Vagina (tissue), 2 donors: ENCODE measurements at regions not wholly inside any gene's neighbourhood (a gene's known extent, or its start where the extent isn't known, plus 50 kb on each side); places are given as distances from the start of the nearest gene placed in this dataset.
A peak's percentile ranks its signal among the peaks of the same experiment; 100 is the strongest.

Experiments used
- DNase-seq, 2 donors: peaks; one replicate each; pipeline ENCODE4 v3.0.0-alpha.2; 2017; ENCODE audit errors: extremely low spot score in 2 of 2
- H3K27ac ChIP-seq: fragments of 200-600 bp; sonication (generic); one replicate; pipeline ENCODE4 v1.5.1; 2019
- H3K27me3 ChIP-seq: fragments of 200-600 bp; sonication (generic); one replicate; pipeline ENCODE4 v1.5.1; 2019
- H3K36me3 ChIP-seq, 2 donors: fragments of 200-600 bp; sonication (generic); one replicate each; pipeline ENCODE4 v1.5.1; 2017 to 2019
- H3K4me1 ChIP-seq: fragments of 200-600 bp; sonication (generic); one replicate; pipeline ENCODE4 v1.5.1; 2019
- H3K4me3 ChIP-seq, 2 donors: fragments of 200-600 bp; sonication (generic); 1 replicate in 1 of 2; 2 replicates in 1 of 2; pipeline ENCODE4 v1.5.1; 2016 to 2019
- H3K9me3 ChIP-seq: fragments of 200-600 bp; sonication (generic); one replicate; pipeline ENCODE4 v1.5.1; 2019
- CTCF ChIP-seq, 3 experiments: fragments of 450-650 bp in 2 of 3; fragments of 200-600 bp in 1 of 3; sonication (generic) in 1 of 3; IDR thresholded peaks; one replicate each; pipeline ENCODE4 v1.5.1; 2017 to 2019; ENCODE audit warnings: antibody characterized with exemption in 3 of 3, mild to moderate bottlenecking in 2 of 3, moderate library complexity in 2 of 3
- POLR2A ChIP-seq, 2 donors: fragments of 450-650 bp; IDR thresholded peaks; one replicate each; pipeline ENCODE4 v1.6.1; 2017; ENCODE audit warnings: antibody characterized with exemption in 2 of 2, mild to moderate bottlenecking in 2 of 2, moderate library complexity in 2 of 2
- POLR2AphosphoS5 ChIP-seq, 2 donors: sonication (generic); formaldehyde crosslinking; IDR thresholded peaks; one replicate each; pipeline ENCODE4 v1.9.0; 2017; ENCODE audit warnings: antibody characterized with exemption in 2 of 2, mild to moderate bottlenecking in 2 of 2, low read depth in 1 of 2; ENCODE audit not compliant: insufficient read depth in 1 of 2
- intact Hi-C: fragments of 100-400 bp; cut with DNase I; formaldehyde crosslinking; loops from one replicate; pipeline ENCODE4 v1.15.1; 2023

GRCh38 chr9:93852728-93853127, 102.4 kb downstream of the BARX1 start:
- DNase-seq, result no peak
- intact Hi-C loops, result no loop called here
- Histone ChIP-seq H3K4me1 (no peaks in the 10 kb centered on the region), H3K27ac (no peak overlapping the region), H3K9me3 (no peaks in the 10 kb centered on the region), H3K36me3 (no peaks in the 10 kb centered on the region), H3K4me3 (no peak overlapping the region), H3K27me3 (no peaks in the 10 kb centered on the region)
- TF ChIP-seq POLR2AphosphoS5 (IDR thresholded peaks at IDR 0.05; ENCODE audit: insufficient read depth in 1 of 2, low read depth in 1 of 2) (no peak), CTCF (IDR thresholded peaks at IDR 0.05) (no peak), POLR2A (IDR thresholded peaks at IDR 0.05) (no peak)

- no peak for DNase-seq
- Histone ChIP-seq H3K36me3 (no peaks in the 10 kb centered on the region), H3K4me1 (no peaks in the 10 kb centered on the region), H3K27me3 (no peaks in the 10 kb centered on the region), H3K4me3 (no peak overlapping the region), H3K27ac (no peak overlapping the region), H3K9me3 (no peaks in the 10 kb centered on the region)
- no peak for TF ChIP-seq CTCF (IDR thresholded peaks at IDR 0.05)
- TF ChIP-seq POLR2AphosphoS5 (IDR thresholded peaks at IDR 0.05; ENCODE audit: insufficient read depth in 1 of 2, low read depth in 1 of 2), result no peak
- TF ChIP-seq POLR2A (IDR thresholded peaks at IDR 0.05), result no peak
- intact Hi-C loops, result no loop called here
Observed at GRCh38 chr9:93846349-93846748, 108.8 kb downstream of the BARX1 start.

DNA sequence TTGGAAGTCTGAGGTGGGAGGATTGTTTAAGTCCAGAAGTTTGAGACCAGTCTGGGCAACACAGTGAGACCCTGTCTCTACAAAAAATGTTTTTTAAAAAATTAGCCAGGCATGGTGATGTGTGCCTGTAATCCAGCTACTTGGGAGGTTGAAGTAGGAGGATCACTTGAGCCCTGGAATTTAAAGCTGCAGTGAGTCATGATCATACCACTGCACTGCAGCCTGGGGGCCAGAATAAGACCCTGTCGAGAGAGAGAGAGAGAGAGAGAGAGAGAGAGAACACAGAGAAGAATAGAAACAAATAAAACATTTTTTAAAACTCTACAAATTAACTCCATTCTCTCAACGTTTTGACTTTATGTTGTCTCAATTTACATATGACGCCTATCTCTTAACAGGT, 111.8 kb downstream of the BARX1 start:
- no peak for DNase-seq
- TF ChIP-seq CTCF (IDR thresholded peaks at IDR 0.05) (no peak), POLR2AphosphoS5 (IDR thresholded peaks at IDR 0.05; ENCODE audit: insufficient read depth in 1 of 2, low read depth in 1 of 2) (no peak), POLR2A (IDR thresholded peaks at IDR 0.05) (no peak)
- H3K36me3 ChIP-seq, result no peaks in the 10 kb centered on the region
- H3K27ac ChIP-seq, result no peak overlapping the region
- no peaks in the 10 kb centered on the region for H3K9me3 ChIP-seq
- intact Hi-C loops, result no loop called here
- H3K27me3 ChIP-seq, result no peaks in the 10 kb centered on the region
- no peaks in the 10 kb centered on the region for H3K4me1 ChIP-seq
- H3K4me3 ChIP-seq, result no peak overlapping the region

DNA sequence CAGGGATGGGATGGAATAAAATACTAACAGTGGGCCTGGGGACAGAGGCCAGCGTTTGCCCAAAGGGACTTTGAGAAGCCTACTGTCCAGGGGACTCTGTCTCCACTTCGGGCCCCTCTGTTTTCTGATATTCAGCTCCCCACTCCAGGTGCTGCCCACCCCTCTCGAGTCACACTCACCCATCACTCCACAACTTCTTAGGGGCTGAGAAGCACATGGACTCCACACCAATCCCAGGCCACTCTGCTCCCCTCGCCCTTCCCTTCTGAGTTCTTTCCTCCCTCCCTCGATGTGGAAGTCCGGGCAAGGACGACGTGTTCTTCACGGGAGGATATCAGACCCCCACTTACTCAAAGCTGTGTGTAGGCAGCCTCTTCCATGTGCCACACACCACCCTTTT, 124.5 kb downstream of the BARX1 start:
- DNase-seq, result no peak
- Histone ChIP-seq H3K36me3 (no peaks in the 10 kb centered on the region), H3K4me1 (peaks cover 9% of the 10 kb centered on the region), H3K27me3 (no peaks in the 10 kb centered on the region), H3K4me3 (no peak overlapping the region), H3K27ac (no peak overlapping the region), H3K9me3 (no peaks in the 10 kb centered on the region)
- intact Hi-C loops, result no loop called here
- TF ChIP-seq POLR2A (IDR thresholded peaks at IDR 0.05) (no peak), CTCF (IDR thresholded peaks at IDR 0.05) (no peak), POLR2AphosphoS5 (IDR thresholded peaks at IDR 0.05; ENCODE audit: insufficient read depth in 1 of 2, low read depth in 1 of 2) (no peak)

DNA sequence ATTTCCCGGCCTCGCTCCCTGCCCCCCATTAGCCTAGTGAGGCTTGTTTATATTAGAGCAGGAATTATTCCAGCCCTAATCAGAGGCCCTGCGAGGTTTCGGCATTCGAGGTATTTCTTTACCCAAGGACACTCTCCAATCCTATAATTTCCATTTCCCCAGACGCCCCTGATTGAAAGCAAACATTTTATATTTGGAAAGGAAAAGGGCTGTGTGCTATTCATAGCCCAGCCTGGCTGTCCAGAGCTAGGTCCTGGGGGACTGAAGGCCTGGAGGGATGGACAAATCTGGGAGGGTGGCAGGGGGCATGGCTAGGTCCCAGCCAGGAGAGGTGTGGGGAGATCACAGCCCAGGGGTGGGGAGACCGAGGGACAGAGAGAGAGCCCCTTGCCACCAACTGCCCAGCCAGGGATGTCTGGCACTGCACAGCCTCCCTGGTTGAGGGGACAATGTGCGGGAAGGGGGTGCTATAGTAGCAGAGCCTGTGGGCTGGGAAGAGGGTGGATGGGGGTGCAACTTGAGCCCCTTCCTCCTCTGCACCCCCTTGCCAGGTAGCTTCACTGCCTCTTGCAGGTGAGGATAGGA, 125.1 kb downstream of the BARX1 start:
- Histone ChIP-seq H3K4me1 (peaks cover 9% of the 10 kb centered on the region), H3K27ac (no peak overlapping the region), H3K27me3 (no peaks in the 10 kb centered on the region), H3K4me3 (no peak overlapping the region), H3K36me3 (no peaks in the 10 kb centered on the region), H3K9me3 (no peaks in the 10 kb centered on the region)
- intact Hi-C loops, result no loop called here
- TF ChIP-seq CTCF (IDR thresholded peaks at IDR 0.05) (no peak), POLR2A (IDR thresholded peaks at IDR 0.05) (no peak), POLR2AphosphoS5 (IDR thresholded peaks at IDR 0.05; ENCODE audit: insufficient read depth in 1 of 2, low read depth in 1 of 2) (no peak)
- DNase-seq, result peak in 1 of 2 donors; percentile 56
